Activated naive CD4-positive, alpha-beta T cell (primary cell): ENCODE measurements at regions not wholly inside any gene's neighbourhood (a gene's known extent, or its start where the extent isn't known, plus 50 kb on each side); places are given as distances from the start of the nearest gene placed in this dataset.
"Not testable (repeated sequence)": the region's sequence is repeated elsewhere in the genome, so short reads cannot be mapped to it uniquely, and the experiment has no call there.

Experiments
- DNase-seq, 4 experiments: peaks; one replicate each; lab custom pipeline; 2025; lab: John Stamatoyannopoulos, UW

GRCh38 chr3:153268564-153269279 lies 106.7 kb downstream of the RAP2B start:
- no peak for DNase-seq

- no peak for DNase-seq
Measured at GRCh38 chr3:153269730-153270129, 107.7 kb downstream of the RAP2B start.

GRCh38 chr3:153273217-153273616 lies 111.2 kb downstream of the RAP2B start:
- DNase-seq = no peak

GRCh38 chr3:153273767-153274435 lies 111.9 kb downstream of the RAP2B start:
- no peak for DNase-seq

- no peak for DNase-seq
Measured at GRCh38 chr3:153274561-153274960, 112.5 kb downstream of the RAP2B start.

GRCh38 chr3:153275514-153275913 lies 113.5 kb downstream of the RAP2B start:
- DNase-seq = no peak

GRCh38 chr3:153277029-153277428 lies 115.0 kb downstream of the RAP2B start:
- no peak for DNase-seq

- not testable (repeated sequence) for DNase-seq
Measured at GRCh38 chr3:153281236-153281997, 119.4 kb downstream of the RAP2B start.

GRCh38 chr3:153282355-153282754 lies 120.3 kb downstream of the RAP2B start:
- no peak for DNase-seq

- DNase-seq = no peak
Measured at GRCh38 chr3:153284282-153284938, 122.4 kb downstream of the RAP2B start.

GRCh38 chr3:153285194-153285641 lies 123.2 kb downstream of the RAP2B start:
- DNase-seq = no peak

GRCh38 chr3:153285982-153286381 lies 124.0 kb downstream of the RAP2B start:
- no peak for DNase-seq

- no peak for DNase-seq
Measured at GRCh38 chr3:153287017-153287416, 125.0 kb downstream of the RAP2B start.

- no peak for DNase-seq
Measured at GRCh38 chr3:153289334-153289808, 127.3 kb downstream of the RAP2B start.

- DNase-seq = no peak
Measured at GRCh38 chr3:153290268-153291015, 128.4 kb downstream of the RAP2B start.

GRCh38 chr3:153291059-153291685 lies 129.1 kb downstream of the RAP2B start:
- DNase-seq = no peak

GRCh38 chr3:153293265-153293664 lies 131.2 kb downstream of the RAP2B start:
- no peak for DNase-seq

GRCh38 chr3:153295901-153296300 lies 133.9 kb downstream of the RAP2B start:
- no peak for DNase-seq

GRCh38 chr3:153305189-153305588 lies 143.2 kb downstream of the RAP2B start:
- no peak for DNase-seq

GRCh38 chr3:153311541-153311940 lies 149.5 kb downstream of the RAP2B start:
- no peak for DNase-seq
